Esophagus squamous epithelium (tissue), 4 donors: ENCODE measurements at regions not wholly inside any gene's neighbourhood (a gene's known extent, or its start where the extent isn't known, plus 50 kb on each side); places are given as distances from the start of the nearest gene placed in this dataset.

ENCODE experiments used
- CTCF ChIP-seq, 6 experiments: fragments of 450-650 bp in 4 of 6; fragments of 200-600 bp in 2 of 6; sonication (generic) in 2 of 6; IDR thresholded peaks; one replicate each; pipeline ENCODE4 v1.5.1; 2016 to 2019; ENCODE audit warnings: antibody characterized with exemption in 6 of 6, mild to moderate bottlenecking in 4 of 6, moderate library complexity in 4 of 6
- POLR2A ChIP-seq, 4 donors: fragments of 450-650 bp; IDR thresholded peaks; one replicate each; pipeline ENCODE4 v1.6.1; 2017; ENCODE audit warnings: antibody characterized with exemption in 4 of 4, mild to moderate bottlenecking in 4 of 4, moderate library complexity in 3 of 4

GRCh38 chrX:37918168-37918567 lies 70.8 kb upstream of the DYNLT3 start:
- no peak for TF ChIP-seq POLR2A (IDR thresholded peaks at IDR 0.05)
- TF ChIP-seq CTCF (IDR thresholded peaks at IDR 0.05) = no peak
